ENCODE measurements at regions not wholly inside any gene's neighbourhood (a gene's known extent, or its start where the extent isn't known, plus 50 kb on each side); places are given as distances from the start of the nearest gene placed in this dataset.

- TF ChIP-seq CTCF (IDR thresholded peaks at IDR 0.05) = no peak
- TF ChIP-seq POLR2AphosphoS5 (IDR thresholded peaks at IDR 0.05; ENCODE audit: low read depth, low read length) = no peak
- no peak for TF ChIP-seq TCF7L2 (IDR thresholded peaks at IDR 0.05; ENCODE audit: low read depth, low read length)
- TF ChIP-seq REST (IDR thresholded peaks at IDR 0.05; ENCODE audit: insufficient read depth in 1 of 2, low read depth in 2 of 2, low read length in 1 of 2) = no peak
- no peak for TF ChIP-seq SIN3A (IDR thresholded peaks at IDR 0.05; ENCODE audit: borderline replicate concordance, insufficient read depth, low read depth, low read length)
Observed at GRCh38 chr2:12602661-12603060, 114.1 kb upstream of the TRIB2 start.

Measured in Panc1 (cell line).